Liver (tissue), 8 donors: ENCODE measurements at regions not wholly inside any gene's neighbourhood (a gene's known extent, or its start where the extent isn't known, plus 50 kb on each side); places are given as distances from the start of the nearest gene placed in this dataset.
"Not testable (repeated sequence)": the region's sequence is repeated elsewhere in the genome, so short reads cannot be mapped to it uniquely, and the experiment has no call there.

ENCODE experiments used
- DNase-seq: peaks from one replicate; pipeline ENCODE4 v3.0.0-alpha.2; 2017; ENCODE audit warnings: low spot score
- H3K27ac ChIP-seq, 2 donors: one replicate each; pipeline ENCODE4 v1.7.0; 2013; ENCODE audit warnings: inconsistent platforms in 2 of 2, low read length in 2 of 2, control low read depth in 1 of 2, low read depth in 1 of 2, mild to moderate bottlenecking in 1 of 2
- H3K27me3 ChIP-seq, 4 donors: one replicate each; pipeline versions ENCODE4 v1.6.1 to v1.7.0; 2013; ENCODE audit warnings: low read length in 3 of 4, inconsistent platforms in 1 of 4, mild to moderate bottlenecking in 1 of 4, moderate library complexity in 1 of 4; ENCODE audit not compliant: control insufficient read depth in 4 of 4, insufficient read depth in 4 of 4
- H3K36me3 ChIP-seq, 4 donors: one replicate each; pipeline versions ENCODE4 v1.6.1 to v1.7.0; 2013; ENCODE audit warnings: low read length in 3 of 4, mild to moderate bottlenecking in 3 of 4, low read depth in 1 of 4, moderate library complexity in 1 of 4; ENCODE audit not compliant: control insufficient read depth in 4 of 4, insufficient read depth in 3 of 4
- H3K4me1 ChIP-seq, 4 donors: one replicate each; pipeline versions ENCODE4 v1.6.1 to v1.7.0; 2013; ENCODE audit warnings: low read length in 3 of 4, mild to moderate bottlenecking in 3 of 4, moderate library complexity in 1 of 4; ENCODE audit not compliant: control insufficient read depth in 4 of 4, insufficient read depth in 4 of 4
- H3K4me3 ChIP-seq, 3 donors: one replicate each; pipeline versions ENCODE4 v1.6.1 to v1.7.0; 2013; ENCODE audit warnings: low read length in 3 of 3, control low read depth in 1 of 3, low read depth in 1 of 3, mild to moderate bottlenecking in 1 of 3
- H3K9ac ChIP-seq, 2 donors: one replicate each; pipeline ENCODE4 v1.7.0; 2013; ENCODE audit warnings: low read length in 2 of 2, mild to moderate bottlenecking in 2 of 2, moderate library complexity in 2 of 2, control low read depth in 1 of 2, low read depth in 1 of 2
- H3K9me3 ChIP-seq, 4 donors: one replicate each; pipeline versions ENCODE4 v1.6.1 to v1.7.0; 2013; ENCODE audit warnings: low read length in 3 of 4; ENCODE audit not compliant: control insufficient read depth in 4 of 4
- EGR1 ChIP-seq, 2 donors: IDR thresholded peaks; 2 replicates each; pipeline ENCODE4 v1.6.1; 2016 to 2018; ENCODE audit warnings: antibody characterized with exemption in 2 of 2, low read depth in 2 of 2
- FOXA1 ChIP-seq: IDR thresholded peaks from 2 replicates; pipeline ENCODE4 v1.6.1; 2016; ENCODE audit warnings: antibody characterized with exemption
- FOXA2 ChIP-seq: IDR thresholded peaks from 2 replicates; pipeline ENCODE4 v1.6.1; 2016; ENCODE audit warnings: antibody characterized with exemption
- GABPA ChIP-seq, 2 donors: IDR thresholded peaks in 1 of 2; conservative IDR thresholded peaks in 1 of 2; 2 replicates each; pipeline ENCODE4 v1.6.1; 2016; ENCODE audit warnings: antibody characterized with exemption in 2 of 2, mild to moderate bottlenecking in 1 of 2, moderate library complexity in 1 of 2
- HNF4A ChIP-seq, 2 donors: conservative IDR thresholded peaks; 2 replicates each; pipeline ENCODE4 v1.6.1; 2016; ENCODE audit warnings: antibody characterized with exemption in 2 of 2, mild to moderate bottlenecking in 2 of 2
- HNF4G ChIP-seq: IDR thresholded peaks from 2 replicates; pipeline ENCODE4 v1.6.1; 2016; ENCODE audit warnings: antibody characterized with exemption
- JUND ChIP-seq, 2 donors: IDR thresholded peaks; 2 replicates each; pipeline ENCODE4 v1.6.1; 2016; ENCODE audit warnings: antibody characterized with exemption in 2 of 2
- NR2F2 ChIP-seq: IDR thresholded peaks from 2 replicates; pipeline ENCODE4 v1.6.1; 2016; ENCODE audit warnings: antibody characterized with exemption
- RAD21 ChIP-seq, 2 donors: IDR thresholded peaks; 2 replicates each; pipeline ENCODE4 v1.6.1; 2016; ENCODE audit warnings: antibody characterized with exemption in 2 of 2, mild to moderate bottlenecking in 2 of 2
- RXRA ChIP-seq, 2 donors: IDR thresholded peaks; 2 replicates each; pipeline ENCODE4 v1.6.1; 2017 to 2018; ENCODE audit warnings: antibody characterized with exemption in 2 of 2, mild to moderate bottlenecking in 1 of 2
- SP1 ChIP-seq: IDR thresholded peaks from 2 replicates; pipeline ENCODE4 v1.6.1; 2018; ENCODE audit warnings: antibody characterized with exemption, mild to moderate bottlenecking
- TAF1 ChIP-seq: conservative IDR thresholded peaks from 2 replicates; pipeline ENCODE4 v1.6.1; 2016; ENCODE audit warnings: antibody characterized with exemption, mild to moderate bottlenecking
- YY1 ChIP-seq: IDR thresholded peaks from 2 replicates; pipeline ENCODE4 v1.6.1; 2016; ENCODE audit warnings: antibody characterized with exemption, mild to moderate bottlenecking
- WGBS: extraction: QIAGEN DNeasy Blood & Tissue Kit; methylation state at CpG from one replicate; pipeline ENCODE4 v1.1.7; 2013; 5-methylcytosine and 5-hydroxymethylcytosine counted together
- TF ChIP-seq, protein P1 (sequence below): fragments of 150-350 bp; IDR thresholded peaks from 2 replicates; pipeline ENCODE4 v1.5.1; 2017; ENCODE audit warnings: improper control_type of control experiment, low read depth, low read length; ENCODE audit not compliant: missing input control
- TF ChIP-seq, protein P2 (sequence below): IDR thresholded peaks from 2 replicates; pipeline ENCODE4 v1.6.1; 2016; ENCODE audit warnings: antibody characterized with exemption
- TF ChIP-seq, protein P3 (sequence below): IDR thresholded peaks from 2 replicates; pipeline ENCODE4 v1.6.1; 2016; ENCODE audit warnings: antibody characterized with exemption
- TF ChIP-seq, protein P4 (sequence below): IDR thresholded peaks from 2 replicates; pipeline ENCODE4 v1.6.1; 2016; ENCODE audit warnings: antibody characterized with exemption, mild to moderate bottlenecking
- TF ChIP-seq, protein P5 (sequence below): IDR thresholded peaks from 2 replicates; pipeline ENCODE4 v1.6.1; 2016; ENCODE audit warnings: antibody characterized with exemption
- donor health status: healthy.
- donor health status: healthy.
- donor health status: healthy.
- donor health status: healthy.
- donor health status: healthy.

DNA sequence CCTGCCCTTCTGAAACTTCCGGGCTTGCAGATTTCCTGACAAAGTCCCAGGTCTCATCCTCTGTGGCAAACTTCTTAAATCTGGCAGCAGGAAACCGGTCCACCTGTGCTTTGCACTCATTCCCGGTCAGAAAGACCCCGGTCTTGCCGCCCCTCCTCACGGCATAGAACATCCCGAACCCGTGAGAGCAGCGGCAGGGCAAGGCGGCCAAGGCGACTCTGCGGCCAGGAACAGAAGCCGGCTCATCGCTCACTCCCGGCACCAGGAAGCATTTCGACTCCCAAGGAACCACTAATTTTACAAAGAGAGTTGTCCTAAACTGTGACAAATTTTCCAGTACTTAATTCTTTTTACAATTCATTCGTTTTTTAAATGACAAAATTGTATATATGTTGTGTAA, 140.3 kb downstream of the USP22 start:
- H3K4me3 ChIP-seq, H3K36me3 ChIP-seq, H3K27me3 ChIP-seq, H3K9me3 ChIP-seq, DNase-seq, H3K4me1 ChIP-seq, H3K9ac ChIP-seq, H3K27ac ChIP-seq: not testable (repeated sequence)
- WGBS, result 32% methylated on average over 17 of the region's 17 CpGs

DNA sequence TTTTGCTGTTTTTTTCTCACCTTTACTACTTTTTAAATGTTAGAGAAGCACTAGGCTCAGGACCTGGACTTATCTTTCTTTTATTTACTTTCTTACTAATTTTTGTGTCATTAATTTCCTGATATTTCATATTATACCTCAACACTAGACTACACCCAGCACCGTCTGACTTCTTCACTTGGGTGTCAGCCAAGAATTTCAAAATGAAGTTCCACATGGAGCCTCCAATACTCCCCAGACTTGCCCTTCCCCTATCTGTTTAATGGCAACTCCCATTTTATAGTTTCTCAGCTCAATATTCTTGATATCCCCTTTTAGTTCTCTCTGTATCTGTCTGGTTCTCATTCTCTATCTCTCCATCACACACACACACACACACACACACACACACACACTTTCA, 139.3 kb downstream of the USP22 start:
- not testable (repeated sequence) for H3K4me3 ChIP-seq, H3K4me1 ChIP-seq, H3K9ac ChIP-seq, H3K9me3 ChIP-seq, H3K27ac ChIP-seq, H3K36me3 ChIP-seq, H3K27me3 ChIP-seq, DNase-seq
- WGBS, result 20% methylated on average over 1 of the region's 1 CpG

DNA sequence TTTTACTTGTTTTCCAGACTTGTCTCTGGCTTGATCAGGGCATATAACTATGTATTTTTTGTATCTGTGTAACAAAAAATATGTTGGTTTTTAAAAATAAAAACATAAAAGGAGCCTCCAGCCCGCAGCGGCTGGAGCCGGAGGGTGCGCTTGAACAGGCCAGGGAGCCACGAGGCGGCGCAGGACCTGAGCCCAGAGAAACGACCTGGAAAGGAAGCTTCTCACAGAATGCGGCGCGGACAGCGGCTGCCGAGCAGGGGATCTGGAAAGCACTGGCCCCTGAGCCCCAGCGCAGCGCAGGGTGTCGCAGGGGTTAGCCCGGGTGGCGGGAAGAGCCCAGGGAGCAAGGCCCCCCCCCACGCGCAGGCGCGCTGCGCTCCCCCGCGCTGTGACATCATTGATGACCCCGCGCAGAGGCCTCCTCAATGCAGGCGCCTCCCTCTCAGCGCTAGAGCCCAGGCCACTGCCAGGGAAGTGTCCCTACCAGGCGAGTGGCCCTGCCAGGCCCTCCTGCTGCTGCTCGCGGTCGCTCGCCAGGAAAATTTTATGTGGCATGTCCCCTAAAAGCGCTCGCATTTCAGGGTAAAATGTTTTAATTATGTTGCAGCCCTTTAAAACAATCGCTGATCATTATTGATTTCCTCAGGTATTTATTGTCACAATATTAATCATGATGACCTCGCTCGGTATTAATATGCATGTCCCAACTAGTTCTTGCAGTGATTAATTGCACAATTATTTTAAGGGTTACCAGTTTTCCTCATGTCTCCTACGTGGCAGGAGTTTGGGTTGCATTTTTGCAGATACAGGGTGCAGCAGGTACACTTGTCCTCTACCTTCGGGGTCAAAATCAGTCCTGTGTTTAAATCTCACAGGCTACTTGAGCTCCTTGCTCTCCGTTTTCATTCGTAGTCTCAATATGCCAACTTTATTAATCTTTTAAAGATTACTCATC, 134.2 kb downstream of the USP22 start:
- Histone ChIP-seq H3K36me3 (no peaks in the 10 kb centered on the region), H3K27ac (peak overlapping the region; percentile 90 to 92), H3K4me1 (peaks cover 0 to 12% (median 2%) of the 10 kb centered on the region in 4 donors), H3K9ac (peak overlapping the region; percentile 72 to 90), H3K4me3 (peak overlapping the region; percentile 18 to 51 (median 44)), H3K9me3 (no peaks in the 10 kb centered on the region), H3K27me3 (no peaks in the 10 kb centered on the region)
- peak; percentile 86 for DNase-seq
- WGBS, result 8% methylated on average over 43 of the region's 43 CpGs
- TF ChIP-seq JUND (IDR thresholded peaks at IDR 0.05) (peak; percentile 54 to 60), SP1 (peak; percentile 59), GABPA (IDR thresholded peaks at IDR 0.05 in 1 of 2, conservative IDR thresholded peaks at IDR 0.05 in 1 of 2) (peak in 1 of 2 donors; percentile 15), HNF4G (no peak), NR2F2 (peak; percentile 58), YY1 (peak; percentile 77), RAD21 (IDR thresholded peaks at IDR 0.05) (peak; percentile 61 to 69), FOXA1 (no peak), RXRA (IDR thresholded peaks at IDR 0.05) (peak; percentile 64 to 73), FOXA2 (no peak), EGR1 (IDR thresholded peaks at IDR 0.05; ENCODE audit: low read depth in 2 of 2) (no peak), TAF1 (peak; percentile 75), HNF4A (conservative IDR thresholded peaks at IDR 0.05) (no peak)
- TF ChIP-seq, protein P1, sequence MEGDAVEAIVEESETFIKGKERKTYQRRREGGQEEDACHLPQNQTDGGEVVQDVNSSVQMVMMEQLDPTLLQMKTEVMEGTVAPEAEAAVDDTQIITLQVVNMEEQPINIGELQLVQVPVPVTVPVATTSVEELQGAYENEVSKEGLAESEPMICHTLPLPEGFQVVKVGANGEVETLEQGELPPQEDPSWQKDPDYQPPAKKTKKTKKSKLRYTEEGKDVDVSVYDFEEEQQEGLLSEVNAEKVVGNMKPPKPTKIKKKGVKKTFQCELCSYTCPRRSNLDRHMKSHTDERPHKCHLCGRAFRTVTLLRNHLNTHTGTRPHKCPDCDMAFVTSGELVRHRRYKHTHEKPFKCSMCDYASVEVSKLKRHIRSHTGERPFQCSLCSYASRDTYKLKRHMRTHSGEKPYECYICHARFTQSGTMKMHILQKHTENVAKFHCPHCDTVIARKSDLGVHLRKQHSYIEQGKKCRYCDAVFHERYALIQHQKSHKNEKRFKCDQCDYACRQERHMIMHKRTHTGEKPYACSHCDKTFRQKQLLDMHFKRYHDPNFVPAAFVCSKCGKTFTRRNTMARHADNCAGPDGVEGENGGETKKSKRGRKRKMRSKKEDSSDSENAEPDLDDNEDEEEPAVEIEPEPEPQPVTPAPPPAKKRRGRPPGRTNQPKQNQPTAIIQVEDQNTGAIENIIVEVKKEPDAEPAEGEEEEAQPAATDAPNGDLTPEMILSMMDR, result peak; percentile 21
- TF ChIP-seq, protein P2, sequence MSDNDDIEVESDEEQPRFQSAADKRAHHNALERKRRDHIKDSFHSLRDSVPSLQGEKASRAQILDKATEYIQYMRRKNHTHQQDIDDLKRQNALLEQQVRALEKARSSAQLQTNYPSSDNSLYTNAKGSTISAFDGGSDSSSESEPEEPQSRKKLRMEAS, result peak; percentile 20
- TF ChIP-seq, protein P3, sequence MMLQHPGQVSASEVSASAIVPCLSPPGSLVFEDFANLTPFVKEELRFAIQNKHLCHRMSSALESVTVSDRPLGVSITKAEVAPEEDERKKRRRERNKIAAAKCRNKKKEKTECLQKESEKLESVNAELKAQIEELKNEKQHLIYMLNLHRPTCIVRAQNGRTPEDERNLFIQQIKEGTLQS, result peak; percentile 18
- TF ChIP-seq, protein P4, sequence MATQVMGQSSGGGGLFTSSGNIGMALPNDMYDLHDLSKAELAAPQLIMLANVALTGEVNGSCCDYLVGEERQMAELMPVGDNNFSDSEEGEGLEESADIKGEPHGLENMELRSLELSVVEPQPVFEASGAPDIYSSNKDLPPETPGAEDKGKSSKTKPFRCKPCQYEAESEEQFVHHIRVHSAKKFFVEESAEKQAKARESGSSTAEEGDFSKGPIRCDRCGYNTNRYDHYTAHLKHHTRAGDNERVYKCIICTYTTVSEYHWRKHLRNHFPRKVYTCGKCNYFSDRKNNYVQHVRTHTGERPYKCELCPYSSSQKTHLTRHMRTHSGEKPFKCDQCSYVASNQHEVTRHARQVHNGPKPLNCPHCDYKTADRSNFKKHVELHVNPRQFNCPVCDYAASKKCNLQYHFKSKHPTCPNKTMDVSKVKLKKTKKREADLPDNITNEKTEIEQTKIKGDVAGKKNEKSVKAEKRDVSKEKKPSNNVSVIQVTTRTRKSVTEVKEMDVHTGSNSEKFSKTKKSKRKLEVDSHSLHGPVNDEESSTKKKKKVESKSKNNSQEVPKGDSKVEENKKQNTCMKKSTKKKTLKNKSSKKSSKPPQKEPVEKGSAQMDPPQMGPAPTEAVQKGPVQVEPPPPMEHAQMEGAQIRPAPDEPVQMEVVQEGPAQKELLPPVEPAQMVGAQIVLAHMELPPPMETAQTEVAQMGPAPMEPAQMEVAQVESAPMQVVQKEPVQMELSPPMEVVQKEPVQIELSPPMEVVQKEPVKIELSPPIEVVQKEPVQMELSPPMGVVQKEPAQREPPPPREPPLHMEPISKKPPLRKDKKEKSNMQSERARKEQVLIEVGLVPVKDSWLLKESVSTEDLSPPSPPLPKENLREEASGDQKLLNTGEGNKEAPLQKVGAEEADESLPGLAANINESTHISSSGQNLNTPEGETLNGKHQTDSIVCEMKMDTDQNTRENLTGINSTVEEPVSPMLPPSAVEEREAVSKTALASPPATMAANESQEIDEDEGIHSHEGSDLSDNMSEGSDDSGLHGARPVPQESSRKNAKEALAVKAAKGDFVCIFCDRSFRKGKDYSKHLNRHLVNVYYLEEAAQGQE, result peak; percentile 82
- TF ChIP-seq, protein P5, sequence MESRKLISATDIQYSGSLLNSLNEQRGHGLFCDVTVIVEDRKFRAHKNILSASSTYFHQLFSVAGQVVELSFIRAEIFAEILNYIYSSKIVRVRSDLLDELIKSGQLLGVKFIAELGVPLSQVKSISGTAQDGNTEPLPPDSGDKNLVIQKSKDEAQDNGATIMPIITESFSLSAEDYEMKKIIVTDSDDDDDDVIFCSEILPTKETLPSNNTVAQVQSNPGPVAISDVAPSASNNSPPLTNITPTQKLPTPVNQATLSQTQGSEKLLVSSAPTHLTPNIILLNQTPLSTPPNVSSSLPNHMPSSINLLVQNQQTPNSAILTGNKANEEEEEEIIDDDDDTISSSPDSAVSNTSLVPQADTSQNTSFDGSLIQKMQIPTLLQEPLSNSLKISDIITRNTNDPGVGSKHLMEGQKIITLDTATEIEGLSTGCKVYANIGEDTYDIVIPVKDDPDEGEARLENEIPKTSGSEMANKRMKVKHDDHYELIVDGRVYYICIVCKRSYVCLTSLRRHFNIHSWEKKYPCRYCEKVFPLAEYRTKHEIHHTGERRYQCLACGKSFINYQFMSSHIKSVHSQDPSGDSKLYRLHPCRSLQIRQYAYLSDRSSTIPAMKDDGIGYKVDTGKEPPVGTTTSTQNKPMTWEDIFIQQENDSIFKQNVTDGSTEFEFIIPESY, result no peak
